Kasumi-1 (cell line): ENCODE measurements at regions not wholly inside any gene's neighbourhood (a gene's known extent, or its start where the extent isn't known, plus 50 kb on each side); places are given as distances from the start of the nearest gene placed in this dataset.
A peak's percentile ranks its signal among the peaks of the same experiment; 100 is the strongest.

ENCODE experiments used
- DNase-seq, 2 experiments: peaks; one replicate each; lab custom pipeline; 2025; lab: John Stamatoyannopoulos, UW

- DNase-seq = no peak
Observed at GRCh38 chr2:16506366-16506765, 159.3 kb downstream of the CYRIA start.

DNA sequence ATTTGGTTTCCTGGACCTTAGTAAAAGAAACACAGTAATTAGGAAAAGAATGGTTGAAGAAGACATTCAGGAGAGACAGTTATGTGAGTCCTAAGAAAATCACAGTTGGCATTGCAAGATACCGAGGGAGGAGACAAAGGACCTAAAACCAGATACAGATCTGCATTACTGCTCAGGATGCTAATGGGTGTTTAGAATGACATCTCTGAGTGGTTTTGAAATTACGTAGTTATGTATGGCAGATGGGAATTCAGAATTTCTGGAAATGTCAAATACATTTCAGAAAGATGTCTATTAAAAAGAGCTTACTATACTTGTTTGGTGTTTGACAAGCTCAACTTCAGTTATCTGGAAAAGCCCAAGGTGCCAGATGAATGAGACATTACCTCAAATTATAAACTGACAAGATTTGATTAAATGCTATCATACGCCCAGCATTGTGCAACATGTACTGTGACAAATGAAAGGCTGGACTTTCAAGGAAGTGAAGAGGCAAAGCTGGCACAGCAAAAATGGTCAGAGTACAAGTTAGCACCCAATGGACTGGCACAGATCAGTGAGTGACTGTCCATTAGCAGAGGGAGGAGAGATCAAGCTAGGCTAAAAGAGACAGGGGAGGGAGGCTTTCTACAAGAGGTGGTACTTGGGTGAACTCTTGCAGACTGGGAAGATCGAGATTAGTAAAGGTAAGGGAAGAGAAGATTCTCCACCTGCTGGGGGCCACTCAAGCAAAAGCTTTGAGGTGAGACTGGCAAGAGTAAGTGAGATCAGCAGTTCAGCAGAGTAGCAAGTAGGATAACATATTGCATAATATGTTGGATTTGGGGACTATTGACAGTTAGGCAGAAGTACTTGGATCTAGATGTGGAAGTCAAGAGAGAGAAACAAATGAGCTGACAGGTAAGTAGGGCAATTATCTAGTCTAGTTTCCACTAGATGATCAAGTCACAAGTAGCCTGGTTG is 168.9 kb downstream of the CYRIA start:
- DNase-seq = no peak

DNA sequence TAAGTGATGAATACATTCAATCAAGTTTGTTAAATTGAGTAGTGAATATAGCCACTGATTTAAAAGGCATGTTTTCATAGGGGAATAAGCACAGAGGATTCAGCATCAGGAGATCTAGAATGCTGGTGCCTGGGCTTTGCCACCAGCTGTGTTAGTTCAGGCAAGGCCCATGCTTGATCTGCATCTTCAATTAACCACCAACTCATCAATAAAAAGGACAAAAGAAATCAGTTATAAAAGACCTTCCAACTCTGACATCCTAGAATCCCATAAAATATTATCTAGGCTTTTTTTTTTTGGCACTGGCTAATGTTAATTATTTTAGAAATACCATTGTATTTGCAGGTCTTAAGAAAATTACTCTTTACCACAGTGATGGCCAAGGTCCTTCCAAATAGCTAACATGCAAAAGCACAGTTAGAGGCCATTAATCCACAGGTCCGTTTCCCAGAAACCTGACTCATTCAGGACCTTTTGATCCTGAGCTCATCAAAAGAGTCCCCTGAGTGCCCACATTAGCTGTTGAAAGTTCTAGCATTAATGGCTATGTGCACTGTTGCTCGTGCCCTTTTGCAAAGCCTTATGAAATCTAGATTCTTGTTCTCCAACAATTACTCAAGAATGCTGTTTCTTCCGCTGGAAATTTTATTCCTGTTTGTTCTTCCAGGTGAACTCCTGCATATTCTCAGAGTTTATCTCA is 170.0 kb downstream of the CYRIA start:
- DNase-seq = no peak

GRCh38 chr2:16494836-16495508 is 170.7 kb downstream of the CYRIA start:
- DNase-seq = peak; percentile 33 to 46

- no peak for DNase-seq
Observed at GRCh38 chr2:16493788-16494187, 171.8 kb downstream of the CYRIA start.

- peak; percentile 14 to 15 for DNase-seq
Observed at GRCh38 chr2:16487686-16488085, 177.9 kb downstream of the CYRIA start.

- no peak for DNase-seq
Observed at GRCh38 chr2:16485251-16485650, 180.4 kb downstream of the CYRIA start.

- no peak for DNase-seq
Observed at GRCh38 chr2:16482460-16482859, 183.2 kb downstream of the CYRIA start.

- DNase-seq = no peak
Observed at GRCh38 chr2:16481351-16481750, 184.3 kb downstream of the CYRIA start.

- DNase-seq = no peak
Observed at GRCh38 chr2:16479721-16480120, 185.9 kb downstream of the CYRIA start.

DNA sequence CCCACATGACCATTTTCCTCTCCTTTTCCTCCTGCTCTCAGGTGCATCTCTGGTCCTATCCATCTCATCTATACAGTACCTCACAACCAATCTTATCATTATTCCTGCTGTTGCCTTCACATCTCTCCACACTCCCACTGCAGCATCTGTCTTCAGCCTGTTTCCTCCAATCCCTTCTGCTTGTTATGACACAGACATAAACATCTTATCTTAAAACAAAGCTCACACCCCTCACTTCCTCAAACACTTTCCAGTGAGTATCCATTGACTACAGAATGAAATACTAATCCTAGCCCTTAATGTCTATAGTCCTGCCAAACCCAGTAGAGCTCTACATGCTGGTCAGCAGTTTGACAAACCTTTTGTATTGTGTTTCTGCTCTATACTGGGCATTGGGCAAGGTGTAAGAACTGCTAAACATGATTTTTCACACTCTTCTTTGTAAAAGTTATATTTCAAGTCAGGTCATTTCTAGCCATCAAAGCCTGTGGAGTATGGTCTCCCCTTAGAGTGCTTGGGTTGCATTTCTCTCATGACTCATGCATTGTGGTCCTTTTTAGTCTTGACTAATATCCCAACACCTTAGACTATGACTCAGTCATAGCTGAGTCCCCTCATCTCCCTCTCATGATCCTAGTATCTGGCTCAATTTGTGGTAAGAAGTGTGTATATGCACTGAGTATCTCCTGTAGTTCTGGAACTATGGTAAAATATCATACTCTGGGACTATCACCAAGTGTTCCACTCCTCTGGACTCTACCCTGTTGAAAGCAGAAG is 187.0 kb downstream of the CYRIA start:
- DNase-seq = no peak

DNA sequence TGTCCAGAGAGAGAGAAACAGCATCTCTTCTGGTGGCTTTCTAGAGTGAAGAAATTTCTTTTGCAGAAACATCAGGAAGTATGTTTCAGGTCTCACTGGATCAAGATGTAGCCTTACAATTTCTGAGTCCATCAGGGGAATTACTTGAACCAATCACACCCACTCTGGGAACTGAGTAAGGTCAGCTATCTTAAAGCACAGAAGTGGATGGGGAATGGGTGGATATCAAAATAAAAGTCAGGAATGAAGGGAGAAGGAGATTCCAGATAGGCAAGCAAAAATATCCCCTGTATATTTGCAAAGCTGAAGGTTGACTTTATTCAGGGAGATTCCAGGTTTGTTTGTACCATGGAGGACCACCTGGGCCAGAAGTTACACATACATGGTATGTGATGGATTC is 188.0 kb downstream of the CYRIA start:
- DNase-seq = no peak

- no peak for DNase-seq
Observed at GRCh38 chr2:16476866-16477265, 188.8 kb downstream of the CYRIA start.

DNA sequence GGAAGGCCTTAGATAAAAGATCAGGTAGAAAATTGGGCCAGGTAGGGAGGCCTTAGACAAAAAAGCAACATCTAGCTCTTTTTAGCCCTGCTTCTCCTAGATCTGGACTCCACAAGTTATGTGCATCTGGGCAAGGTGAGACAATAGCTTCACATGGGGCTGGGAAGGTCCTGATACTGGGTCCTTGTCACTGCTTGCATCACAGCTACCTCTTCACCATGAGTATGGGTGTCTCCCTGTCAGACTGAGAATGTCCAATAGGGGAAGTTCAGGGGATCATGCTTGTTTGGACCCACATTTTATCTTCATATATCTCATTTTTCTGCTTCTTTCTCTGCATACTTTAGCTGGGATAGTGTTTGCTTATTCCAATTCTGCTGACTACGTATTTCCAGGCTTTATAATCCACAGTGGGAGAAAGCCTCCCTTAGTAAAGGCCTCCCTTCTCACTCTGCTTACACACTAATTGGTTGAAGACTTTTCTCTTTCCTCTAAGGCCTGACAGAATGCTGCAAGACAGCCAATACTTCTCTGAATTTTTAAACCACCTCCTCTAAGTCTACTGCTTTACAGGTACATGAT is 189.6 kb downstream of the CYRIA start:
- DNase-seq = no peak

DNA sequence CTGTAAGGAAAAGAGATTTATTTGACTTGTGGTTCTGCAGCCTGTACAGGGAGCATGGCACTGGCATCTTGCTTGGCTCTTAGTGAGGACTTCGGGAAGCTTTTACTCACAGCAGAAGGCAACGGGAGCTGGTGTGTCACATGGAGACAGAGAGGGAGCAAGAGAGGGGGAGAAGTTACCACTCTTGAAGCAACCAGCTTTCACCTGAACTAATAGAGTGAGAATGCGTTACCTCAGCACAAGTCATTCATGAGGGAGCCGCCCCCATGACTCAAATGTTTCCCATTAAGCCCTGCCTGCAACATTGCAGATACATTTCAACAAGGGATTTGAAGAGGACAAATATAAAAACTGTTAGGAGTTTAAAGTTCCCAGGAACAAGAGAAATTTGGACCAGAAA is 190.0 kb downstream of the CYRIA start:
- no peak for DNase-seq

DNA sequence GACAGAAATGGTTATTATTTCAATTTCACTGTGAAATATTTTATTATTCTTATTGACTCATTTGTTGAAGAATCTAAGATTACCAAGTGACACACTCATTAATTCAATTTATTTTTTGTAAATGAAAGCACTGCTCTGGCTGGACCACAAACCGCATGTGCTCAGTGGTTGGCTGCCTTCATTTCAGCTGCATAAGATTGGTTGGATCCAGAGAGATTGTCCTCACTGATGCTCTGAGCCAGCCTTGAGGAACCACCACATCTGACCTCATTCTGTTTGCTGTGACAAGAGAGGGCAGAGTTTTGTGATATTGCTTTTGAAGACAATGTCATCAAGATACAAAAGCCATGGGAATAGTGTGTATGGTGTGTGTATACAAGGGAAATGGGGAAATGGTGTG is 192.1 kb downstream of the CYRIA start:
- no peak for DNase-seq

DNA sequence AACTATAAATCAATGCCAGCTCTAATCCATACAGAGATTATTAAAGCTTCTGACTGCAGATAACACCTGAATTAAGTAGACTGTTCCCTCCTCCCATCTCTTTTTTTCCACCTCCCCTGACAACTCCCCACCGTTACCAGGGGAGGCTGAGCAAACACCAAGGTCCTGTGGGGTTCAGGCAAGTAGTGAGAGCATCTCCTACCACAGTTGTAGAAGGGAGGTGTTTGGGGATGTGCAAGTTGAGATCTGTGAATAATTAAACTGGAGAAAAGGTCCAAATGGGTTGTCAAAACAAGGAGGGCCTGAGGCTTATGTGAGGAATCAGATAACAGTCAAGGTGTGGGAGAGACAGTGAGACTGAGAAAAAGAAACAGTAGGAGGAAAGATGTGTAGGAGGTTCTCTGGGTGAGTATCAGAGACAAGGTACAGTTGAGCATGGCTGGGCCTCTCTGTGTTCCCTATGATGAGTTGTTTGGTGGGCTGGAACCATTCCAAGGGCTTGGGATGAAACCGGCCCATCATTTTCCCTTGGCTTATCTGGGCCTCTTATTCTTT is 194.6 kb downstream of the CYRIA start:
- DNase-seq = no peak

GRCh38 chr2:16466821-16467151 is 198.8 kb downstream of the CYRIA start:
- DNase-seq = no peak

DNA sequence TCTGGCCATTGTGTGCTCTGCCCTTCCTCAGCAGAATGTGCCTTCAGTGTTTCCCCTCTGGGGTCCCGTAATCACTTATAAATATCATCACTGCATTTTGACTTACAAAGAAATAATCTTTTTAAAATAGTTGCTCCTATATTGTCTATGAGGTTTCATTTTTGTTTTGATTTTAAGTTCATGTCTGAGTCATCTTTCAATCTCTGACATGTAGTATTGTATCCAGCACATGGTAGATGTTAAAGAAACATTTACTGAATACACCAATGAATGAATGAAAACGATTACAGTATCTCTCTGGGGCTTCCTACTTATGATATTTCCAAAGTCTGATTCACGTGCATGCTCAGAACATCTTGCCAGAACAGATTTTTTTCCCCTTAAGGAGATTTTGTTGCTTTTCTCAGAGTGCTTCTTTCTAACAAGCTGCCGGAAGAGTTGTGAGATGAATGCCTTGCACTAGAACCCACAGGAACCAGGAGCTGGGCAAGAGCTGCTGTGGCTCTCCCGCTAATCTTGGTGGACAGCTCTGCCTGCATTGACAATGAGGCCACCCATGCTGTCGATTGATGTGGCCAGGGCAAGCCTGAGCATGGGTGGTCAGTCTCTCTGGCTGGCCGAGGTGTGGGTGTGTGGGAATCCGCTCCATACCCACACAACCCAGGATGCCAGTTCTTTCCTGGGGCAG is 199.4 kb downstream of the CYRIA start:
- no peak for DNase-seq

DNA sequence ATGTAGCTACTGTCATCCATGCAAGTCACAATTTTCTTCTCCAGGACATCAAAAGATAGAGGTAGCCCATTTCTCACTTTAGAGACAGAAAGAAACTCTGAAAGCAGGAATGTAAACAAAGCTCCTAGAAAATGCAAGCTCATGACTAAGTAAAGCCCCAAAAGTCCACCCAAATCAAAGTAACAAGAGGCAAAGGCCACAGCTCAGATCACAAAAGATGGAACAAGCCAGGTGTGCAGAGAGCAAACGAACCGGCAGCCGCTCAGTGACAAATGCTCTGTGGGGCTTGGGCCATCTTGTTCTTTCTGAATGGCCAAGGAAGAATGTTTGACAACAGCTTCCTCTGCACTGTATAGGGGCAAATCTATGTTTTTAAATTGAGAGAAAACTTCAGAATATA is 201.0 kb downstream of the CYRIA start:
- no peak for DNase-seq

DNA sequence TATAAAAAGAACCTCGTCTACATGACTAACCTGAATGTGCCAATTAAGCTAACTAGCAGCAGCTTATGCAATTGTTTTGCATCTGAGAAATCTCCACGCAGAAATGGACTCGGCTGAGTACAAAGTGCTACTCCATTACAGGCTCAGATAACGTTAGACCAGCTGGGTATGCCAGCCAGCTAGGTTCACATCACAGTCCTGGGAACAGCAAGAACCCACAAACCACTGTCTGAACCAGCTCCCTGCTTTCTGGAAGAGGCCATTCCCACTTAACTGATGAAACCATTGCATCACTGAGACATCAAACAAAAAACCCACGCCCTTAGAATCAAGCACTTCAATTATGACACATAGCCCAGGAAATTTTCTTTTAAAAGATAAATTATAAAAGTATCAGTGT is 202.7 kb downstream of the CYRIA start:
- no peak for DNase-seq
